Upper lobe of right lung (tissue), 1 donor: ENCODE measurements at regions not wholly inside any gene's neighbourhood (a gene's known extent, or its start where the extent isn't known, plus 50 kb on each side); places are given as distances from the start of the nearest gene placed in this dataset.
A peak's percentile ranks its signal among the peaks of the same experiment; 100 is the strongest.

Experiments
- ATAC-seq: fragments of 200-7000 bp; cut with Tn5 transposase; one replicate; pipeline ENCODE4 v1.9.1; 2020; ENCODE audit warnings: mild to moderate bottlenecking, moderate library complexity
- DNase-seq: peaks from one replicate; pipeline ENCODE4 v3.0.0-alpha.2; 2020
- H3K27ac ChIP-seq: fragments of 200-600 bp; one replicate; pipeline ENCODE4 v1.8.0; 2022
- H3K27me3 ChIP-seq: fragments of 200-600 bp; one replicate; pipeline ENCODE4 v1.8.0; 2022; ENCODE audit warnings: mild to moderate bottlenecking
- H3K36me3 ChIP-seq: fragments of 200-600 bp; one replicate; pipeline ENCODE4 v1.8.0; 2022
- H3K4me1 ChIP-seq: fragments of 200-600 bp; one replicate; pipeline ENCODE4 v1.8.0; 2022
- H3K4me3 ChIP-seq: fragments of 200-600 bp; one replicate; pipeline ENCODE4 v1.8.0; 2022; ENCODE audit warnings: mild to moderate bottlenecking
- H3K9me3 ChIP-seq: fragments of 200-600 bp; one replicate; pipeline ENCODE4 v1.8.0; 2022
- intact Hi-C: fragments of 100-400 bp; cut with DNase I; formaldehyde crosslinking; loops from one replicate; pipeline ENCODE4 v1.11.0; 2022
- TF ChIP-seq, protein P1 (sequence below): fragments of 200-600 bp; IDR thresholded peaks from one replicate; pipeline ENCODE4 v1.8.0; 2022; ENCODE audit warnings: antibody characterized with exemption
- donor health status: DM: no; HTN: yes; CAD: no; lungs with severe emphysema.

DNA sequence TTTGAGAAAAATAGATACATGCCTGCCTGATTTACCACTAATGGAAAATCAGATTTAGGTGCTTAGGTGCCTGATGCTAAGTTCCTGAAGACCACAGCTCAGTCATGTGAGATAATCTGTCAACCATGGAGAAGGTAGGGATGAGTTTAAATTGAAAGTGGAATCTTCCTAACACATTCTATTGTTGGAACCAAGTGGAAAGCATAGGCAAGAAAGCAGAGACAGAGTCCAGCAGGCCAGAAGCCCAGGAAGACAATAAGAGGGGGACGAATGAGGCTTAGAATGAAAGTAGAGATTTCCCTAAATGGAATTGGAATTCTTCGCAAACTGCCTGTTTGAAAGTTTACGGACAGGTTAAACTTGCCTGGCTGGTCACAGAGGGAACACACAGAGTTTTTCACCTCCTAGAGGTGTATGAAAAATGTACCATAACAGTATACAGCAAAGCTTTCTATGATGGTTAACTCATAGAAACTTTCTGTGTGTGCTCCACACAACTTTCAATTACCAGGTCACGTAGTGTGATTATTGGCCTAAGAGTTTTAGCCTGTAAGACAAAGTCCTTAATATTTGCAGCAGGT lies 453.8 kb upstream of the KCNMB2 start:
- DNase-seq (no peak), ATAC-seq (no peak)
- no peaks in the 10 kb centered on the region for H3K27me3 ChIP-seq
- intact Hi-C loops = no loop called here
- H3K9me3 ChIP-seq = no peaks in the 10 kb centered on the region
- H3K36me3 ChIP-seq = no peaks in the 10 kb centered on the region
- TF ChIP-seq, protein P1, sequence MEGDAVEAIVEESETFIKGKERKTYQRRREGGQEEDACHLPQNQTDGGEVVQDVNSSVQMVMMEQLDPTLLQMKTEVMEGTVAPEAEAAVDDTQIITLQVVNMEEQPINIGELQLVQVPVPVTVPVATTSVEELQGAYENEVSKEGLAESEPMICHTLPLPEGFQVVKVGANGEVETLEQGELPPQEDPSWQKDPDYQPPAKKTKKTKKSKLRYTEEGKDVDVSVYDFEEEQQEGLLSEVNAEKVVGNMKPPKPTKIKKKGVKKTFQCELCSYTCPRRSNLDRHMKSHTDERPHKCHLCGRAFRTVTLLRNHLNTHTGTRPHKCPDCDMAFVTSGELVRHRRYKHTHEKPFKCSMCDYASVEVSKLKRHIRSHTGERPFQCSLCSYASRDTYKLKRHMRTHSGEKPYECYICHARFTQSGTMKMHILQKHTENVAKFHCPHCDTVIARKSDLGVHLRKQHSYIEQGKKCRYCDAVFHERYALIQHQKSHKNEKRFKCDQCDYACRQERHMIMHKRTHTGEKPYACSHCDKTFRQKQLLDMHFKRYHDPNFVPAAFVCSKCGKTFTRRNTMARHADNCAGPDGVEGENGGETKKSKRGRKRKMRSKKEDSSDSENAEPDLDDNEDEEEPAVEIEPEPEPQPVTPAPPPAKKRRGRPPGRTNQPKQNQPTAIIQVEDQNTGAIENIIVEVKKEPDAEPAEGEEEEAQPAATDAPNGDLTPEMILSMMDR = no peak
- peaks cover 34% of the 10 kb centered on the region for H3K4me1 ChIP-seq
- H3K4me3 ChIP-seq = no peak overlapping the region
- H3K27ac ChIP-seq = no peak overlapping the region

DNA sequence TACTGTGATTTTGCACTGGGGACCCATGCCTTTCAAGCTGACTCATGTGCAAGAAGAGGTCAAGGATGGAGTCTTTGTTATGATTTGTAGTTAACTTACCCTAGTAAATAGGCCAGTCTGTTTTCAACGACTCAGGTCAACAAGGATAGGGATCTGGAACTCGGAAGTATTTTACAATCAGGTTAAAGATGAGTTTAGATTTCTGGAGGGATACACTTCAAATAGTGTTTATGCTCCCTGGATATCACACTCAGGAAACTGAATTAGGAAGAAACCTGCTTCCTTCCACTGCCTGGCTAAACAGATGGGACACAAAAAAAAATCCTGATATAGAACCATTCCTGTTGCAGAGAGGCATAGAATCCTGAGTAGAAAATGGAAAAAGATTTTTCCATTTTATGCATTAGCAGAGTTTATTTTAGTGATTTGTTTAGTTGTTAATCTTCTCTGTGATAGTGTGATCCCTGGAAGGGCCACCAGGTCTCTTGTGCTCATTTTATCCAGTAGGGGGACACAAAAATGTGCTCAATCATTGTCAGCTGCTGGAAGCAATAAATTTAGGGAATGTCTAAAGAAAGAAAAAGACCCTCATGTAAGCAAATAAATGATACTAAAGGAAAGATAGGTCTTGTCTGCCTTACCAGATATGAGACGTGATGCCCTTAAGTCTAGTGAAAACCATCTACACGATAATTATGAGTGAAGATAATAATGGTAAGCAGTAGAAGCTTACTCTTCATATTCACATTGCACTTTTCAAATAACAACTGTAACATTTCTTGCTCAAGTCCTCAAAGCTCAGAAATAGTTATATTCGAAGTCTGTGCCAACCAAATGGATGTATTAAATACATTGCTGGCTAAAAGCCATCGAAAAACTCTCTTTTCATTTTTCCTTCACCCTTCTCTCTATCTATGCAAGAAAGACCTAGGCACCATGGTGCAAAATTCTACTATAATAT lies 452.1 kb upstream of the KCNMB2 start:
- Histone ChIP-seq H3K9me3 (no peaks in the 10 kb centered on the region), H3K36me3 (no peaks in the 10 kb centered on the region), H3K4me1 (peaks cover 26% of the 10 kb centered on the region), H3K27me3 (no peaks in the 10 kb centered on the region), H3K4me3 (no peak overlapping the region), H3K27ac (peak overlapping the region; percentile 53)
- DNase-seq = no peak
- no peak for ATAC-seq
- intact Hi-C loops = no loop called here
- TF ChIP-seq, protein P1 = peak; percentile 17

DNA sequence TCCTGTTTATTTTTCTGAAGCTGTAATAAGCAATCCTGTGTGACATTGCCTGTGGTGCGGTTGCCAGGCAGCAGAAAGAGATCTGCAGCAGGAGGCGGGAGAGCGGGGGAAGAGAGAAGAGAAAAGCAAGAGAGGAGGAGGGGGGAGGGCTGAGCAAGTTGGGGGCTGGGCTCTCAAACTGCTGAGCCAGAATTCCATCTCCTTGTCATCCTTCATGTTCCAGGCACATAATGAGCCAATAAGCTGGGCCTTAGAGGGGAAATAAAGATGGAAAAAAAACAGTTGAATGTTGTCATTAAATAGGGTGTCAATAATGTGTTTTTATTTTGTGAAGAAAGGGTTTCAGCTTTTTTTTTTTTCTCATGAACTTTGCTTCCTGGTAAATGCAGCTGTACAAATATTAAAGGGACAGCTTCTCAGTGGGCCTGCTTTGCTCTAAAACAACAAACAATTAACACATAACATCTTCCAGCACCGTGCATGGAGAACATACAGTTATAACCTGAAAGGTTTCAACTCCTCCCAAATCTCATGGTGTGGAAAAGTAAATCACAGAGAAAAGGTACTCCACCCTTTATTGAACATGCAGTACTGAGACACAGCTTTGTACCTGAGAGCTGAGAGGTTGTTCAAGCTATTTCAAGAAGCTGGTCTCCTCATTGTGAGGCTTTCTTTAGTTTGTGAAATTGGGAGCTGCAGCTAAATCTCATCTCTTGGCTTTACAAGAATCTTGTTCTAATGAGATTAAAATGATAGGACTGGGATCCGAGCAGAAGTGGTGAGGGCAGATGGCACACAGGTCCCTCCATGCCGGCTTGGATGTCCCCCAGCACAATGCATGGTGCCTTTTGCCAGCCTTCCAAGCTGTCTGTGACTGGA lies 451.1 kb upstream of the KCNMB2 start:
- Histone ChIP-seq H3K36me3 (no peaks in the 10 kb centered on the region), H3K27ac (peak overlapping the region; percentile 53), H3K4me3 (no peak overlapping the region), H3K9me3 (no peaks in the 10 kb centered on the region), H3K4me1 (peaks cover 24% of the 10 kb centered on the region), H3K27me3 (no peaks in the 10 kb centered on the region)
- ATAC-seq (peak; percentile 77), DNase-seq (no peak)
- intact Hi-C loops = no loop called here
- TF ChIP-seq, protein P1 = no peak

DNA sequence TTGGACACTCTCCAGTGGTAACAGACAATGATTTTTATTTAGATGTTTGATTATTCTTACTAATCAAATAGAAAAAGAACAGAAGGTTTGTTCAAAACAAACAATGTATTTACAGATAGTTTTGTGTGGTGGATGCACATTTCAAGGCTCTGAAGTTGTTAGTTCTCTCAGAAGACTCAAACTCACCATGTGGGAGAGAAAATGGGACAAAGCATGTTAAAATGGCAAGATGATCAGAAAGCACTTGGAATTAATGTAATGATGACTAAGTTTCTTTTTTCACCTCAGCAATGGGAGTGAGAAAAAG lies 450.5 kb upstream of the KCNMB2 start:
- Histone ChIP-seq H3K27ac (peak overlapping the region; percentile 20), H3K9me3 (no peaks in the 10 kb centered on the region), H3K4me3 (no peak overlapping the region), H3K4me1 (peaks cover 24% of the 10 kb centered on the region), H3K36me3 (no peaks in the 10 kb centered on the region), H3K27me3 (no peaks in the 10 kb centered on the region)
- no peak for ATAC-seq
- DNase-seq = no peak
- intact Hi-C loops = no loop called here
- TF ChIP-seq, protein P1 = no peak

DNA sequence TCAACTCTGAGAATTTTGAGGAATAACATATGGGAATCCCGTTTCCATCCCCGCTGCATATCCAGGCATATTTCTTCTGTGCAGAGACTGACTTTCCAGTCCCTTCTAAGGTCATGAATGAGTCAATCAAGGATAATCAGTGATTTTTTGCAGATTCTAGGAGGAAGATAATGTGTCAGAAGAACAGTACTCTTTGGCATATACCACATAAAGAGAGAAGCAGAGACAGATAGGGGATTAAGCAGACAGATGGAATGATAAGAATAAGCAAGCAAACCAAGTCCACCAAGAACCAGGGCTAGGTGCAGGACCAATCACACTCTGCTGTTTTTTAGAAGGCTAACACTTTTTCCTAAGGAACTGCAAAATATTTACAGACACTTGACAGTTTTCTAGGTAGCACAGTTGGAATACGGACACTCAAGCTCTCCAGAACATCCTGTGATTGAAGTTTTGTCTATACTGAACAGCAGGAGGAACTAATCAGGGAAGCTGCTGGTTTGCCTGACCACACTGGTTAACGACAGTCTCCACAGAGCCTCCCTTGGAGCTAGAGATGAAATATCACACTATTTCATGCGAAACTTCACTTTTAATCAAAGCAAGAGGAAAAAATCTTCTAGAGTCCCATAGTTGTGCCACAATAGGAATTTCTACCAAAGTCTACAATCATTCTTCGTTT lies 450.0 kb upstream of the KCNMB2 start:
- H3K36me3 ChIP-seq = no peaks in the 10 kb centered on the region
- no peaks in the 10 kb centered on the region for H3K27me3 ChIP-seq
- H3K4me1 ChIP-seq = peaks cover 24% of the 10 kb centered on the region
- intact Hi-C loops = no loop called here
- DNase-seq = no peak
- ATAC-seq = no peak
- peak overlapping the region; percentile 20 for H3K27ac ChIP-seq
- H3K4me3 ChIP-seq = no peak overlapping the region
- H3K9me3 ChIP-seq = no peaks in the 10 kb centered on the region
- TF ChIP-seq, protein P1 = no peak
